Loucy (cell line): ENCODE measurements at regions not wholly inside any gene's neighbourhood (a gene's known extent, or its start where the extent isn't known, plus 50 kb on each side); places are given as distances from the start of the nearest gene placed in this dataset.

Experiments used
- EZH2phosphoT487 ChIP-seq: fragments of 200-600 bp; IDR thresholded peaks from 2 replicates; pipeline ENCODE4 v1.6.1; 2018; ENCODE audit warnings: antibody characterized with exemption, mild to moderate bottlenecking, moderate library complexity, borderline replicate concordance
- TF ChIP-seq, protein P1 (sequence below): fragments of 200-600 bp; sonication (generic); conservative IDR thresholded peaks from 2 replicates; pipeline ENCODE4 v1.5.1; 2014; ENCODE audit warnings: mild to moderate bottlenecking, antibody characterized with exemption, low read length

DNA sequence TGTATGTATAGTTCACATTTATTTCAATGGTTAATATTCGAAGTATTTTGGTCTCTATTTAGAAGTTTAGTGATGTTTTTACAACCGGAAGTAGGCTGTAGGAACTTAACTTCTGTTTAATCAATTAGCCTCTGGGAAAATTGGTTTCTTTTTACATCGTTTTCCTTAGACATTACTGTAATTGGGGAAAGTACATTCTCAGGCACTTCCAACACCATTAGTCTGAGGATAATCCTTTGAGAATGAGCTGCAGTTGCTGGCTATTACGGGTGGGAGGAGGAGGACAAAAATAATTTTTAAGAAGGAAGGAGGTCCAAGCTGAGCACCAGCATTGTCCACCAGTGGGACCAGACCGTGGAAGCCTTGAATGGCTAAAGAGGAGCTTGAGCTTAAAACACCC lies 70.4 kb upstream of the ST3GAL5 start:
- TF ChIP-seq, protein P1, sequence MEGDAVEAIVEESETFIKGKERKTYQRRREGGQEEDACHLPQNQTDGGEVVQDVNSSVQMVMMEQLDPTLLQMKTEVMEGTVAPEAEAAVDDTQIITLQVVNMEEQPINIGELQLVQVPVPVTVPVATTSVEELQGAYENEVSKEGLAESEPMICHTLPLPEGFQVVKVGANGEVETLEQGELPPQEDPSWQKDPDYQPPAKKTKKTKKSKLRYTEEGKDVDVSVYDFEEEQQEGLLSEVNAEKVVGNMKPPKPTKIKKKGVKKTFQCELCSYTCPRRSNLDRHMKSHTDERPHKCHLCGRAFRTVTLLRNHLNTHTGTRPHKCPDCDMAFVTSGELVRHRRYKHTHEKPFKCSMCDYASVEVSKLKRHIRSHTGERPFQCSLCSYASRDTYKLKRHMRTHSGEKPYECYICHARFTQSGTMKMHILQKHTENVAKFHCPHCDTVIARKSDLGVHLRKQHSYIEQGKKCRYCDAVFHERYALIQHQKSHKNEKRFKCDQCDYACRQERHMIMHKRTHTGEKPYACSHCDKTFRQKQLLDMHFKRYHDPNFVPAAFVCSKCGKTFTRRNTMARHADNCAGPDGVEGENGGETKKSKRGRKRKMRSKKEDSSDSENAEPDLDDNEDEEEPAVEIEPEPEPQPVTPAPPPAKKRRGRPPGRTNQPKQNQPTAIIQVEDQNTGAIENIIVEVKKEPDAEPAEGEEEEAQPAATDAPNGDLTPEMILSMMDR = no peak
- no peak for TF ChIP-seq EZH2phosphoT487
